PC-3 (cell line): ENCODE measurements at regions not wholly inside any gene's neighbourhood (a gene's known extent, or its start where the extent isn't known, plus 50 kb on each side); places are given as distances from the start of the nearest gene placed in this dataset.

Experiments used
- EZH2 ChIP-seq: fragments of 300-600 bp; sonication (generic); IDR thresholded peaks from one replicate; pipeline ENCODE4 v1.6.1; 2017; ENCODE audit warnings: antibody characterized with exemption, mild to moderate bottlenecking, low read length; ENCODE audit not compliant: unreplicated experiment
- TF ChIP-seq, protein P1 (sequence below): fragments of 300-600 bp; sonication (generic); conservative IDR thresholded peaks from 2 replicates; pipeline ENCODE4 v1.5.1; 2017; ENCODE audit warnings: antibody characterized with exemption, low read depth, mild to moderate bottlenecking, low read length

DNA sequence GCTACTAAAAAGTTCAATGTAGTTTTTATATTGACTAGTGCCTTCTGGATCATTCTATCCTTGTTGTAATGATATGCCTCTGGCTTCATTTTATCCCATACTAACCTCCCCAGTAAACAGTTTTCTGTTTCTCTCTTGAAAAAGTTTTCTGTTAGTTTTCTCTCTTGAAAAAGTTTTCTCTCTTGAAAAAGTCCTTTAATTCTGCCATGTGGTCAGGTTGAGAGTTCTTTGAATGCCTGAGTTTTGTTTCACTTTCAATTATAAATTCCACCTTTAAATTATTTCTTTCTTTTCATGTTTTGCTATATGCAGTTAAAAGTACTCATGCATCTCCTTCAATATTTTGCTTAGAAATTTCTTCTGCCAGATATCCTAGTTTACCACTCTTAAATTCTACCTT, 1139.6 kb downstream of the STPG2 start:
- no peak for TF ChIP-seq EZH2
- TF ChIP-seq, protein P1, sequence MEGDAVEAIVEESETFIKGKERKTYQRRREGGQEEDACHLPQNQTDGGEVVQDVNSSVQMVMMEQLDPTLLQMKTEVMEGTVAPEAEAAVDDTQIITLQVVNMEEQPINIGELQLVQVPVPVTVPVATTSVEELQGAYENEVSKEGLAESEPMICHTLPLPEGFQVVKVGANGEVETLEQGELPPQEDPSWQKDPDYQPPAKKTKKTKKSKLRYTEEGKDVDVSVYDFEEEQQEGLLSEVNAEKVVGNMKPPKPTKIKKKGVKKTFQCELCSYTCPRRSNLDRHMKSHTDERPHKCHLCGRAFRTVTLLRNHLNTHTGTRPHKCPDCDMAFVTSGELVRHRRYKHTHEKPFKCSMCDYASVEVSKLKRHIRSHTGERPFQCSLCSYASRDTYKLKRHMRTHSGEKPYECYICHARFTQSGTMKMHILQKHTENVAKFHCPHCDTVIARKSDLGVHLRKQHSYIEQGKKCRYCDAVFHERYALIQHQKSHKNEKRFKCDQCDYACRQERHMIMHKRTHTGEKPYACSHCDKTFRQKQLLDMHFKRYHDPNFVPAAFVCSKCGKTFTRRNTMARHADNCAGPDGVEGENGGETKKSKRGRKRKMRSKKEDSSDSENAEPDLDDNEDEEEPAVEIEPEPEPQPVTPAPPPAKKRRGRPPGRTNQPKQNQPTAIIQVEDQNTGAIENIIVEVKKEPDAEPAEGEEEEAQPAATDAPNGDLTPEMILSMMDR, result no peak
